Suprapubic skin (tissue), 4 donors: ENCODE measurements at regions not wholly inside any gene's neighbourhood (a gene's known extent, or its start where the extent isn't known, plus 50 kb on each side); places are given as distances from the start of the nearest gene placed in this dataset.
A peak's percentile ranks its signal among the peaks of the same experiment; 100 is the strongest.

ENCODE experiments used
- DNase-seq, 2 donors: peaks; one replicate each; pipeline ENCODE4 v3.0.0-alpha.2; 2019; ENCODE audit warnings: low spot score in 2 of 2
- H3K27ac ChIP-seq: fragments of 200-600 bp; sonication (generic); one replicate; pipeline ENCODE4 v1.5.1; 2019
- H3K27me3 ChIP-seq: fragments of 200-600 bp; sonication (generic); one replicate; pipeline ENCODE4 v1.5.1; 2019
- H3K36me3 ChIP-seq: fragments of 200-600 bp; sonication (generic); one replicate; pipeline ENCODE4 v1.5.1; 2019
- H3K4me1 ChIP-seq: fragments of 200-600 bp; sonication (generic); one replicate; pipeline ENCODE4 v1.5.1; 2019
- H3K4me3 ChIP-seq: fragments of 200-600 bp; sonication (generic); one replicate; pipeline ENCODE4 v1.5.1; 2019; ENCODE audit warnings: mild to moderate bottlenecking
- H3K9me3 ChIP-seq: fragments of 200-600 bp; sonication (generic); one replicate; pipeline ENCODE4 v1.5.1; 2019
- CTCF ChIP-seq, 2 donors: fragments of 200-600 bp in 1 of 2; fragments of 450-650 bp in 1 of 2; sonication (generic) in 1 of 2; IDR thresholded peaks; one replicate each; pipeline ENCODE4 v1.5.1; 2016 to 2019; ENCODE audit warnings: antibody characterized with exemption in 2 of 2, mild to moderate bottlenecking in 1 of 2, moderate library complexity in 1 of 2
- EP300 ChIP-seq: sonication (generic); formaldehyde crosslinking; IDR thresholded peaks from one replicate; pipeline ENCODE4 v1.6.1; 2017; ENCODE audit warnings: antibody characterized with exemption
- POLR2A ChIP-seq, 2 donors: fragments of 450-650 bp; IDR thresholded peaks; one replicate each; pipeline ENCODE4 v1.6.1; 2017; ENCODE audit warnings: antibody characterized with exemption in 2 of 2, mild to moderate bottlenecking in 2 of 2, moderate library complexity in 2 of 2
- POLR2AphosphoS5 ChIP-seq, 3 donors: sonication (generic); formaldehyde crosslinking; IDR thresholded peaks; one replicate each; pipeline ENCODE4 v1.6.1; 2017; ENCODE audit warnings: antibody characterized with exemption in 3 of 3
- WGBS: methylation state at CpG from one replicate; pipeline ENCODE4 v1.1.5; 2018; 5-methylcytosine and 5-hydroxymethylcytosine counted together

DNA sequence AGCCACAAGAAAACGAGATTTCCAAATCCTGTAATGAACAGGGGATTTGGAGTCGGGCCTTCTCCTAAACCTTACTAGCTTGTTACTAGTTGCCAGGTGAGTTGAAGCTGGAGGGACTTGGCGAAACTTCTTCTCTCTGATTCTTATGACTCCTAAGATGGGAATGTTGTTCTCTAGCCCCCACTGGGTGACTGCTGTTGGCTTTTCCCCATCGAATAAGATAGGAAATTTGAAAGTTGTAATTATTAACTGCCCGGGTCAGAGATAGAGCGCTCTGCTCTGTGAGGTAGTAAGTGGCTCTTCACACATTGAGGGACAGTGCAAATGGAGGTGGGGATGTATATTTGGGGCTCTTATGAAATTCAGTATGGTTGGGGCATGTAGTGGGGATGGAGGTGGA lies 111.2 kb upstream of the MBNL2 start:
- H3K4me1 ChIP-seq = peaks cover 40% of the 10 kb centered on the region
- H3K27ac ChIP-seq = no peak overlapping the region
- H3K27me3 ChIP-seq = no peaks in the 10 kb centered on the region
- H3K36me3 ChIP-seq = no peaks in the 10 kb centered on the region
- H3K4me3 ChIP-seq = no peak overlapping the region
- no peak for DNase-seq
- 88% methylated on average over 6 of the region's 6 CpGs for WGBS
- H3K9me3 ChIP-seq = no peaks in the 10 kb centered on the region
- TF ChIP-seq POLR2AphosphoS5 (IDR thresholded peaks at IDR 0.05) (no peak), POLR2A (IDR thresholded peaks at IDR 0.05) (no peak), CTCF (IDR thresholded peaks at IDR 0.05) (no peak), EP300 (no peak)

DNA sequence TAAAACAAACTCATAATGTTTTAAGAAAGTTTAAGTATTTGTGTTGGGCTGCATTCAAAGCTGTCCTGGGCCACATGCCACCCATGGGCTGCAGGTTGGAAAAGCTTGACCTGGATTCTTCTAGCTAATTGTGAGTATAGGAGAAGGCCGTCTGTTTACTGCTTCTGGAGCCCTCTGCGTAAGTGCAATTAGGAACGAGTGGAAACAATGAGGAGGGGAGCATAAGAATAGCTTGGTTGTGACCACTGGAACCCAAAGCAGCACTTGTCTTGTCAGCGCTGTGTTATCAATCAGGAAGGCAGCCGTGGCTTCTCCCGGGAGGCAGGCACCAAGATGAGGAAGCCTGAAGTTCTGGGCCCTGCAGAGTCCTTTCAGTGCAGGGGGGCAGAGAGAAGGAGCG lies 110.4 kb upstream of the MBNL2 start:
- no peak for DNase-seq
- Histone ChIP-seq H3K27me3 (no peaks in the 10 kb centered on the region), H3K9me3 (no peaks in the 10 kb centered on the region), H3K4me1 (peaks cover 48% of the 10 kb centered on the region), H3K27ac (no peak overlapping the region), H3K36me3 (no peaks in the 10 kb centered on the region), H3K4me3 (no peak overlapping the region)
- TF ChIP-seq POLR2A (IDR thresholded peaks at IDR 0.05) = no peak
- TF ChIP-seq POLR2AphosphoS5 (IDR thresholded peaks at IDR 0.05) = no peak
- no peak for TF ChIP-seq CTCF (IDR thresholded peaks at IDR 0.05)
- TF ChIP-seq EP300 = no peak
- 84% methylated on average over 7 of the region's 7 CpGs for WGBS

- H3K4me3 ChIP-seq = no peak overlapping the region
- no peaks in the 10 kb centered on the region for H3K36me3 ChIP-seq
- H3K9me3 ChIP-seq = no peaks in the 10 kb centered on the region
- no peaks in the 10 kb centered on the region for H3K27me3 ChIP-seq
- WGBS = 81% methylated on average over 12 of the region's 12 CpGs
- TF ChIP-seq POLR2AphosphoS5 (IDR thresholded peaks at IDR 0.05) = no peak
- TF ChIP-seq EP300 = no peak
- TF ChIP-seq CTCF (IDR thresholded peaks at IDR 0.05) = no peak
- no peak for TF ChIP-seq POLR2A (IDR thresholded peaks at IDR 0.05)
- DNase-seq = no peak
- no peak overlapping the region for H3K27ac ChIP-seq
- H3K4me1 ChIP-seq = peaks cover 51% of the 10 kb centered on the region
These were observed 109.5 kb upstream of the MBNL2 start for GRCh38 chr13:97112446-97113152.

GRCh38 chr13:97113231-97114001 lies 108.7 kb upstream of the MBNL2 start:
- no peak for DNase-seq
- Histone ChIP-seq H3K27me3 (no peaks in the 10 kb centered on the region), H3K4me1 (peaks cover 50% of the 10 kb centered on the region), H3K4me3 (no peak overlapping the region), H3K36me3 (no peaks in the 10 kb centered on the region), H3K9me3 (no peaks in the 10 kb centered on the region), H3K27ac (no peak overlapping the region)
- TF ChIP-seq POLR2AphosphoS5 (IDR thresholded peaks at IDR 0.05) (no peak), CTCF (IDR thresholded peaks at IDR 0.05) (no peak), POLR2A (IDR thresholded peaks at IDR 0.05) (no peak), EP300 (no peak)
- WGBS = 66% methylated on average over 7 of the region's 7 CpGs

DNA sequence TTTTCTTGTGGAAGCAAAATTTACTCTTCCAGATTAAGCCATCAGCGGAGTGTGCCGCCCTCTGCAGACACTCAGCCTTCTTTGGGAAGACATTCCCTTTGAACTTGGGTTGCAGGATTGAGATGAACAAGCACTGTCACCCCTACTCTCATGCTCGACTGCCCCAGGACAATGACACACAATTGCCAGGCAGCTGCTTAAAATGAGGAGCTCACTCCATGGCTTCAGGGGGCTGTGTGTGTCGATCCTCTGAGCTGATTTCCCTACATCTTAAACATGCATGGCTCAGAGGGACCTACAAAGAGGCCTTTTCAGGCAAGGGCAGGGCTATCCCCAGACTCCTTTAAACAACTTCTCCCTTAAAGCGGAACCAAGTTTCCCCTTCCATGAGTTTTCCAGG lies 107.5 kb upstream of the MBNL2 start:
- peak overlapping the region; percentile 18 for H3K27ac ChIP-seq

More for the DNA sequence above, 107.5 kb upstream of the MBNL2 start:
- Histone ChIP-seq H3K4me3 (no peak overlapping the region), H3K9me3 (no peaks in the 10 kb centered on the region), H3K4me1 (peaks cover 38% of the 10 kb centered on the region), H3K36me3 (no peaks in the 10 kb centered on the region), H3K27me3 (no peaks in the 10 kb centered on the region)
- 74% methylated on average over 5 of the region's 5 CpGs for WGBS
- DNase-seq = no peak
- no peak for TF ChIP-seq POLR2AphosphoS5 (IDR thresholded peaks at IDR 0.05)
- TF ChIP-seq CTCF (IDR thresholded peaks at IDR 0.05) = no peak
- TF ChIP-seq EP300 = no peak
- TF ChIP-seq POLR2A (IDR thresholded peaks at IDR 0.05) = no peak
